ENCODE measurements at regions not wholly inside any gene's neighbourhood (a gene's known extent, or its start where the extent isn't known, plus 50 kb on each side); places are given as distances from the start of the nearest gene placed in this dataset.
"Not testable (repeated sequence)": the region's sequence is repeated elsewhere in the genome, so short reads cannot be mapped to it uniquely, and the experiment has no call there.

GRCh38 chr1:227415115-227415790 lies 97.0 kb upstream of the CDC42BPA start:
- DNase-seq: no peak

GRCh38 chr1:227411066-227411465 lies 92.8 kb upstream of the CDC42BPA start:
- no peak for DNase-seq

DNA sequence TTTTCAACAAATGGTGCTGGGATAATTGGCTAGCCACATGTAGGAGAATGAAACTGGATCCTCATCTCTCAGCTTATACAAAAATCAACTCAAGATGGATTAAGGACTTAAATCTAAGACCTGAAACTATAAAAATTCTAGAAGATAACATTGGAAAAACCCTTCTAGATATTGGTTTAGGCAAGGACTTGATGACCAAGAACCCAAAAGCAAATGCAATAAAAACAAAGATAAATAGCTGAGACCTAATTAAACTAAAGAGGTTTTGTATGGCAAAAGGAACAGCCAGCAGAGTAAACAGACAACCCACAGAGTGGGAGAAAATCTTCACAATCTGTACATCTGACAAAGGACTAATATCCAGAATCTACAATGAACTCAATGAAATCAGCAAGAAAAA lies 88.0 kb upstream of the CDC42BPA start:
- not testable (repeated sequence) for DNase-seq

GRCh38 chr1:227403535-227403934 lies 85.2 kb upstream of the CDC42BPA start:
- no peak for DNase-seq

- DNase-seq: no peak
Measured at GRCh38 chr1:227401562-227402342, 83.5 kb upstream of the CDC42BPA start.

DNA sequence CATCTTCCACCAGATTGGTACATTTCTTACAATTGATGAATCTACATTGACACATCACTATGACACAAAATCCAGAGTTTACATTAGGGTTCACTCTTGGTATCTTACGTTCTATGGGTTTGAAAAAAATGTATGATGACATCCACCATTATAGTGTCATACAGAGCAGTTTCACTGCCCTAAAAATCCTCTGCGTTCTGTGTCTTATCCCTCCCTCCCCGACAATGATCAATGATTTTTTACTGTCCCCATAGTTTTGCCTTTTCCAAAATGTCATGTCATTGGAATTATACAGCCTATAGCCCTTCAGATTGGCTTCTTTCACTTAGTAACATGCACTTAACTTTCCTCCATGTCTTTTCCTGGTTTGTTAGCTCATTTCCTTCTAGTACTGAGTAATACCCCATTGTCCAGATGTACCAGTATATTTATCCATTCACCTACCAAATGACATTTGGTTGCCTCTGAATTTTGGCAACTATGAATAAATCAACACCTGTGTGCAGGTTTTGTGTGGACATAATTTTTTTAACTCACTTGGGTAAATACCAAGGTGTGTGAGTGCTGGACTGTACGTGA lies 80.9 kb upstream of the CDC42BPA start:
- DNase-seq: no peak

GRCh38 chr1:227397354-227397978 lies 79.2 kb upstream of the CDC42BPA start:
- DNase-seq: no peak

DNA sequence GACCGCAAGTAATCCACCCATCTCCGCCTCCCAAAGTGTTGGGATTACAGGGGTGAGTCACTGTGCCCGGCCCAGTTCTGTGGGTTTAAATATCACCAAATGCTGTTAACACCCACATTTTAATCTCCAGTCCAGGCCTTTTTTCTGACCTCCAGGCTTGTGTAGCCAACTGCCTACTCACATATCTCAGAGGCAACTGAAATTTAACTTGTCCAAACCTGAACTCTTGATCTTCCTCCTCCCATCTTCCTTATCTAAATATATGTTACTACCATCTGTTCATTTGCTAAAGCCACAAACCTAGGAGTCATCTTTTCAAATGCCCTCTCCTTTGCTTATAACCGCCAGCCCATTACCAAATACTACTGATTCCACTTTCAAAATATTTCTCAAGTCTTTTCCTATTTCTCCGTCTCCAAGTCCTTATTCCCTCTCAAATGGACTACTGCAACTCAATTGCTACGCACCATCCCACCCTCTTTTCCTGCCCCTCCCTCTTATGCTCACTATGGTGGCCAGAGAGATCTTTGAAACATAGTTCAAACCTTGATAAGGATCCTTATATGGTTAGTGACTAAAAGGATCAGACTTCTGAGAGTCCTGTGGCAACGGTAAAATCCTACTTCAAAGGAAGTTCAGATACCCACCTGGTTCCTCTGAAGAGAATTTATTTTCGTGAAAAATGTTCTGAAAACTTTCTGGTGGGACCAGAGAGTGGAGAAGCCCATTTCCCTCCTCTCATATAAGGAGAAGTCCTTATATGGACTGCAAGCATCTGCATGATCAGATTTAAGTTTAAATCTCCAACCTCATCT lies 78.5 kb upstream of the CDC42BPA start:
- DNase-seq: peak; percentile 2

GRCh38 chr1:227395426-227396028 lies 77.2 kb upstream of the CDC42BPA start:
- DNase-seq: no peak

GRCh38 chr1:227392984-227393764 lies 74.9 kb upstream of the CDC42BPA start:
- DNase-seq: no peak

DNA sequence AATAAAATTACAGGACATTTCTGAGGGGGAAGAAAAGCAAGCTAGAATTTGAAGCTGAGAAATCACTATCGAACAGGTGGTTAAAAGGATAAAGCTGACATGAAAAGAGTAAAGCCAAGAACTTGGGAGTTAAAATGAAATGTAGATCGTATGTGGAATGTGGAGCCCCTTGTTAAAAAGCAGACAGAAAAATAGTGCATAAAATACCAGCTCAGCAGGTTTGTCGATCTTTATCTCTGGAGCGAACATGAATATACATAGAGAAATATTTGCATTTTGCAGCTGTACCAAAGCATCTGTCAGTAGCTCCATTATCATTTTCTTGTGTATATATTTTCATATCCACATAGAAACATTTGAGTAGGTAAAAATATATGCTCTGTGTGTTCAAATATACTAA lies 73.6 kb upstream of the CDC42BPA start:
- DNase-seq: no peak

DNA sequence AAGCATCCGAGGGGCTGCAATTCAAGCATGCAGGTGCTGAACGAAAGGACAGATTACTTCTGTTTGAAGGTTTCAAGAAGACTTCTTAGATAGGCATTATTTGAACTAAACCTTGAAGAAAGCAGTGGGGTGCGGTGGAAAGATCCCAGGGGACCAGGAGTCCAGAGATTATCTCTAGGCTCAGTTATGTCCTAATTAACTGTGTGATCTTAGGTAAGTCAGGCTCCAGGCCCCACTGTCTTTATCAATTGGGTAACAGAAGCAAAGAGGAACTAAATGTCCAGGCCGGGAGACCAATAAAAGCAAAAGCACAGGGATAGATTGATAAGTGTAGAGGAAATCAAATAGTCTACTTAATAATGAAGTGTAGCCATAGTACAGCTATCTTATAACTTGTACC lies 72.9 kb upstream of the CDC42BPA start:
- DNase-seq: no peak

- no peak for DNase-seq
Measured at GRCh38 chr1:227390525-227390924, 72.2 kb upstream of the CDC42BPA start.

- no peak for DNase-seq
Measured at GRCh38 chr1:227388214-227389168, 70.2 kb upstream of the CDC42BPA start.

- DNase-seq: no peak
Measured at GRCh38 chr1:227379555-227379892, 61.2 kb upstream of the CDC42BPA start.

- no peak for DNase-seq
Measured at GRCh38 chr1:227378871-227379554, 60.7 kb upstream of the CDC42BPA start.

DNA sequence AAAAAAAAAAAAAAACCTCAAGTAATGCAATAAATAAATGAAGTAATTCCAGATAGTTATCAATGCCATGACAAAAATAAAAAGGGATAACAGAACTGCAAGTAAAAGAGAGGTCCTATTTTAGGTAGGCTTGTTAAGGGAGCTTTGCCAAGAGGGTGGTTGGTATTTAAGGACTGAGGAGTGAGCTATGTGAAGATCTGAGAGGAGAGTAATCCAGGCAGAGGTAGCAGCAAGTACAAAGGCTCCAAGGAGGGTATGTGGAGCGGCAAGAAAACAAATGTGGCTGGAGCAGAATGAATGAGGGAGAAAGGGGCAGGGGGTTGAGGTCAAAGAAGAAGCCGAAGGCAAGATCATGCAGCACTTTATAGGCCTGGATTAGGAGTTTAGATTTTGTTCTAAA lies 59.9 kb upstream of the CDC42BPA start:
- DNase-seq: no peak

DNA sequence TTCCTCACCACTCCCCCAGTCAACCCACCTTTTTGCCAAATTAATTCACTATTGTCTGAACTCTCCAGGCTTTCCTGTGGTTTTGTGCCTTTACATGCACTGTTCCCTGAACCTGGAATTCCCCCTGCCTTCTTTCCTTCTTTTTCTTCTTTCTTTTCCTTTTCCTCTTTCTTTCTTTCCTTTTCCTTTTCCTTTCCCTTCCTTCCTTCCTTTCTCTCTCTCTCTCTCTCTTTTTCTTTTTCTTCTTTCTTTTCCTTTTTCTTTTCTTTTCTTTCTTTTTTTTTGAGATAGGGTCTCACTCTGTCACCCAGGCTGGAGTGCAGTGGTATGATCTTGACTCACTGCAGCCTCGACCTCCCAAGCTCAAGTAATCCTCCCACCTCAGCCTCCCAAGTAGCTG lies 56.6 kb upstream of the CDC42BPA start:
- DNase-seq: no peak

DNA sequence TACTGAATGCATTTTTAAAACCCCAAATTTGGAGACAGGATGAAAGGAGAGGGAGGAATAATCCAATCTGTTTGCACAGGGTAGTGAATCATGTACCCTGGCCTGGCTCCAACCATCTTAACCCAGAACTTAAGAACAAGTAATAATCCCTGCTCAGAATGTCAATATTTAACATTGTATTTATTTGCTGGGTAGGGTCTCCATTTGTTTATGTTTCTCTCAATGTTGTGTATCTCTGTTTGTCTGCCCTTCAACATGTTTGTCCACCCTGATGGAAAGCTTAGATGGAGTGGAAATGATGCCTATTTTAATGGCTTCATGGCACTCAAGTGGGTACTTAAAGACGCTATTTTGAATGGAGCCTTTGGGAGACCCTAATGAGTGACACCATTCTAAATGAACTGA lies 54.4 kb upstream of the CDC42BPA start:
- no peak for DNase-seq

Measured in activated CD4-positive, alpha-beta T cell treated with anti-CD3 and anti-CD28 coated beads, Interleukin-2, amount 50 U/mL, for 16 hours (primary cell).